ENCODE measurements at regions not wholly inside any gene's neighbourhood (a gene's known extent, or its start where the extent isn't known, plus 50 kb on each side); places are given as distances from the start of the nearest gene placed in this dataset.
A peak's percentile ranks its signal among the peaks of the same experiment; 100 is the strongest.

GRCh38 chr10:88092265-88092664 lies 228.8 kb downstream of the PTEN start:
- H3K27ac ChIP-seq, result no peak overlapping the region
- ChIA-PET POLR2A (ENCODE audit: low non-redundant PET) (no interaction called here), CTCF (interaction anchor here (0.7 to 1.2 kb wide), 2 partner anchors 61 to 231 kb away, joined by 3 to 4 read pairs; no protein-coding TSS in a partner anchor)
- no peak for DNase-seq (ENCODE audit: low spot score)
- TF ChIP-seq CTCF (conservative IDR thresholded peaks at IDR 0.05; ENCODE audit: low read depth), result no peak

- H3K27ac ChIP-seq, result no peak overlapping the region
- ChIA-PET CTCF (no interaction called here), POLR2A (ENCODE audit: low non-redundant PET) (no interaction called here)
- DNase-seq (ENCODE audit: low spot score), result no peak
- no peak for TF ChIP-seq CTCF (conservative IDR thresholded peaks at IDR 0.05; ENCODE audit: low read depth)
These were observed 229.5 kb downstream of the PTEN start for GRCh38 chr10:88092973-88093372.

- CTCF ChIA-PET, result no interaction called here
- POLR2A ChIA-PET (ENCODE audit: low non-redundant PET), result no interaction called here
- no peak for TF ChIP-seq CTCF (conservative IDR thresholded peaks at IDR 0.05; ENCODE audit: low read depth)
- no peak for DNase-seq (ENCODE audit: low spot score)
- no peak overlapping the region for H3K27ac ChIP-seq
These were observed 231.4 kb downstream of the PTEN start for GRCh38 chr10:88094795-88095194.

GRCh38 chr10:88095223-88095721 lies 231.8 kb downstream of the PTEN start:
- DNase-seq (ENCODE audit: low spot score), result peak; percentile 60
- H3K27ac ChIP-seq, result no peak overlapping the region
- ChIA-PET POLR2A (ENCODE audit: low non-redundant PET) (no interaction called here), CTCF (no interaction called here)
- no peak for TF ChIP-seq CTCF (conservative IDR thresholded peaks at IDR 0.05; ENCODE audit: low read depth)

- H3K27ac ChIP-seq, result no peak overlapping the region
- TF ChIP-seq CTCF (conservative IDR thresholded peaks at IDR 0.05; ENCODE audit: low read depth), result no peak
- ChIA-PET CTCF (interaction anchor here (0.6 kb wide), 1 partner anchor 839 kb away, joined by 3 read pairs; no protein-coding TSS in a partner anchor), POLR2A (ENCODE audit: low non-redundant PET) (no interaction called here)
- DNase-seq (ENCODE audit: low spot score), result no peak
These were observed 232.5 kb downstream of the PTEN start for GRCh38 chr10:88095778-88096431.

- POLR2A ChIA-PET (ENCODE audit: low non-redundant PET), result no interaction called here
- no peak for TF ChIP-seq CTCF (conservative IDR thresholded peaks at IDR 0.05; ENCODE audit: low read depth)
- DNase-seq (ENCODE audit: low spot score), result no peak
- CTCF ChIA-PET, result no interaction called here
- H3K27ac ChIP-seq, result no peak overlapping the region
These were observed 233.7 kb downstream of the PTEN start for GRCh38 chr10:88097092-88097516.
